ENCODE measurements at regions not wholly inside any gene's neighbourhood (a gene's known extent, or its start where the extent isn't known, plus 50 kb on each side); places are given as distances from the start of the nearest gene placed in this dataset.

GRCh38 chr15:87748483-87748882, 508.1 kb downstream of the NTRK3 start:
- TF ChIP-seq CTCF (conservative IDR thresholded peaks at IDR 0.05) (no peak), ZFX (IDR thresholded peaks at IDR 0.05) (no peak)

Measured in C4-2B (cell line).